Lower leg skin (tissue), 3 donors: ENCODE measurements at regions not wholly inside any gene's neighbourhood (a gene's known extent, or its start where the extent isn't known, plus 50 kb on each side); places are given as distances from the start of the nearest gene placed in this dataset.

Experiments used
- CTCF ChIP-seq, 3 donors: fragments of 450-650 bp; IDR thresholded peaks; one replicate each; pipeline ENCODE4 v1.5.1; 2016; ENCODE audit warnings: antibody characterized with exemption in 3 of 3, mild to moderate bottlenecking in 3 of 3, moderate library complexity in 2 of 3
- POLR2A ChIP-seq, 2 donors: fragments of 450-650 bp; IDR thresholded peaks; one replicate each; pipeline ENCODE4 v1.6.1; 2016 to 2017; ENCODE audit warnings: antibody characterized with exemption in 2 of 2, mild to moderate bottlenecking in 1 of 2, moderate library complexity in 1 of 2

- TF ChIP-seq CTCF (IDR thresholded peaks at IDR 0.05) (no peak), POLR2A (IDR thresholded peaks at IDR 0.05) (no peak)
Observed at GRCh38 chr4:170306208-170306607, 216.5 kb upstream of the AADAT start.
